HG03354 (cell line): ENCODE measurements at regions not wholly inside any gene's neighbourhood (a gene's known extent, or its start where the extent isn't known, plus 50 kb on each side); places are given as distances from the start of the nearest gene placed in this dataset.
A peak's percentile ranks its signal among the peaks of the same experiment; 100 is the strongest.

Experiments used
- ATAC-seq: cut with Tn5 transposase; IDR thresholded peaks from one replicate; pipeline ENCODE4 v1.9.1; 2021; ENCODE audit warnings: mild to moderate bottlenecking; ENCODE audit not compliant: unreplicated experiment, poor library complexity, severe bottlenecking

GRCh38 chr3:113133140-113133539 is 78.2 kb upstream of the BOC start:
- no peak for ATAC-seq

GRCh38 chr3:113136071-113136470 is 75.3 kb upstream of the BOC start:
- ATAC-seq: no peak

GRCh38 chr3:113136544-113136943 is 74.8 kb upstream of the BOC start:
- no peak for ATAC-seq

- no peak for ATAC-seq
Measured at GRCh38 chr3:113138839-113139743, 72.3 kb upstream of the BOC start.

GRCh38 chr3:113140876-113141275 is 70.5 kb upstream of the BOC start:
- no peak for ATAC-seq

GRCh38 chr3:113141543-113141942 is 69.8 kb upstream of the BOC start:
- ATAC-seq: no peak

- ATAC-seq: no peak
Measured at GRCh38 chr3:113142476-113142875, 68.9 kb upstream of the BOC start.

- ATAC-seq: no peak
Measured at GRCh38 chr3:113143353-113143752, 68.0 kb upstream of the BOC start.

- no peak for ATAC-seq
Measured at GRCh38 chr3:113147681-113148261, 63.6 kb upstream of the BOC start.

GRCh38 chr3:113148284-113148683 is 63.1 kb upstream of the BOC start:
- no peak for ATAC-seq

- ATAC-seq: no peak
Measured at GRCh38 chr3:113150250-113150649, 61.1 kb upstream of the BOC start.

- no peak for ATAC-seq
Measured at GRCh38 chr3:113151461-113152031, 59.8 kb upstream of the BOC start.

- no peak for ATAC-seq
Measured at GRCh38 chr3:113152849-113153248, 58.5 kb upstream of the BOC start.

- ATAC-seq: peak; percentile 87
Measured at GRCh38 chr3:113153499-113154107, 57.8 kb upstream of the BOC start.

- no peak for ATAC-seq
Measured at GRCh38 chr3:113156816-113157333, 54.5 kb upstream of the BOC start.

- no peak for ATAC-seq
Measured at GRCh38 chr3:113157408-113158030, 53.8 kb upstream of the BOC start.

- ATAC-seq: no peak
Measured at GRCh38 chr3:113158171-113158570, 53.2 kb upstream of the BOC start.
